Hepatocyte (in vitro differentiated cells): ENCODE measurements at regions not wholly inside any gene's neighbourhood (a gene's known extent, or its start where the extent isn't known, plus 50 kb on each side); places are given as distances from the start of the nearest gene placed in this dataset.

Experiments used
- CTCF ChIP-seq: fragments of 200-600 bp; sonication (generic); IDR thresholded peaks from 2 replicates; pipeline ENCODE4 v1.5.1; 2016; ENCODE audit warnings: antibody characterized with exemption, mild to moderate bottlenecking; ENCODE audit not compliant: poor library complexity
- EZH2 ChIP-seq: fragments of 200-600 bp; sonication (generic); IDR thresholded peaks from 2 replicates; pipeline ENCODE4 v1.6.1; 2016; ENCODE audit warnings: antibody characterized with exemption, mild to moderate bottlenecking, borderline replicate concordance
- EZH2phosphoT487 ChIP-seq: fragments of 200-600 bp; sonication (generic); IDR thresholded peaks from one replicate; pipeline ENCODE4 v1.6.1; 2018; ENCODE audit warnings: antibody characterized with exemption, mild to moderate bottlenecking, low read depth, moderate library complexity; ENCODE audit not compliant: unreplicated experiment, severe bottlenecking

GRCh38 chr10:30233186-30233959 is 115.7 kb downstream of the MTPAP start:
- TF ChIP-seq CTCF (no peak), EZH2phosphoT487 (no peak), EZH2 (no peak)
